SK-N-MC (cell line): ENCODE measurements at regions not wholly inside any gene's neighbourhood (a gene's known extent, or its start where the extent isn't known, plus 50 kb on each side); places are given as distances from the start of the nearest gene placed in this dataset.

Experiments
- EZH2 ChIP-seq: fragments of 200-600 bp; sonication (generic); IDR thresholded peaks from one replicate; pipeline ENCODE4 v1.6.1; 2017; ENCODE audit warnings: antibody characterized with exemption
- POLR2AphosphoS5 ChIP-seq: IDR thresholded peaks from 2 replicates; pipeline ENCODE4 v1.6.1; 2012; ENCODE audit warnings: mild to moderate bottlenecking, low read depth, low read length, borderline replicate concordance

DNA sequence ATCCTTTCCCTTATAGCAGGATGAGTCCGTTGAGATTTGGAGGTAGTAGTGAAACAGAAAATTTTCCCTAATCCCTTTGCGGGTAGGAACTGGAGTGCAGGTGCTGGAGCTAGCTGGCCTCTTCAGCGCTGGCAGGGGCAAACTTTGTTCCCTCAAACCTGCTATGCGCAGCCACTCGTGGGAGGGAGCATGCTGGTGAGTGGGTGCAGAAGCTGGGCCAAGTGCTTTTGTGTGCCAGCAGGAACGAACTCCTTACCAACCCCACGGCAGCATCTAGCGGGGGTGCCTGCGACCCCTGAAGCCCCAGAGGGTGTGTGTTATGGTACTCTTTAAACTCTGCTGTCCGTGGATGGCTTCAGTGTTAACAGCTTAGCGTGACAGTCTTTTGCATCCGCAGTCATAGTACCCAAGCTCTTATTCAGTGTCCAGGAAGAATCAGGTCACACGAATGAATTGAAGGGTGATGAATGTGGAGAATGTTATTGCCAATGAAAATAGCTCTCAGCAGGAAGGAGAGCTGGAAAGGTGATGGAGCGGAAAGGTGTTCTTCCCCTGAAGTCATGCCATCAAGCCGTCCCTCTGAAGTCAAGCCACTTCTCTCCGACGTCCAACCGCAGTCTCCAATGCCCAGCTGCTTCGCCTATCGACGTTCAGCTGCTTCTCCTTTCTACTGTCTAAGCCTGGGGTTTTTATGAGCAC, 1445.1 kb upstream of the CDH9 start:
- no peak for TF ChIP-seq EZH2
- TF ChIP-seq POLR2AphosphoS5, result no peak
